HG02943 (cell line): ENCODE measurements at regions not wholly inside any gene's neighbourhood (a gene's known extent, or its start where the extent isn't known, plus 50 kb on each side); places are given as distances from the start of the nearest gene placed in this dataset.

ENCODE experiments used
- ATAC-seq: cut with Tn5 transposase; IDR thresholded peaks from one replicate; pipeline ENCODE4 v1.9.1; 2021; ENCODE audit warnings: mild to moderate bottlenecking, low read depth, moderate library complexity; ENCODE audit not compliant: unreplicated experiment

DNA sequence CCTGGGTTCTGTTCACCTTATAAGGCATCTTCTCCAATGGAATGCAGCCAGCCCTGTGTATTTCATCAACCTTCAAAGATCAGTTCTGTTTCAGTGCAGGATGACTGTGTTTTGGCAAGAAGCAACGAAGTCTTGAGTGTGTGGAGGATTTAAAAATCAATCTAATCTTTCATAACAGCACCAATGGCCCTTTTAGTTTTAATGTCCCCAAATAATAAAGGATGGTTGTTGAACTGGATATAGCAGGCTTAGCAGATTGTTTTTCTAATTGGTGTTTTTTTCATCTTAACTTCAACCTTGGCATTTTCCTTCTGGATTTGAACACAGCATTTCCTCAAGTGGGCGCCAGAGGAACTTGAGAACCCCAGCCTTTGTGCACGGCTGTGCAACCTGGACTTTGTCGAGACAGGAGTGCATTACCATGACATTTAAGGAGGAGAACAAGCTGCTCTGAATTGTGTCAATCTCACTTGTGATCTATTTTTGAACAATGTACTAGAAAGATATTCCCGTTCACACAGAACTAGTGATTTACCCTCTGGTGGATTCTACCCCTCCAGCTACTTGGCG lies 313.3 kb upstream of the AKR1E2 start:
- no peak for ATAC-seq

DNA sequence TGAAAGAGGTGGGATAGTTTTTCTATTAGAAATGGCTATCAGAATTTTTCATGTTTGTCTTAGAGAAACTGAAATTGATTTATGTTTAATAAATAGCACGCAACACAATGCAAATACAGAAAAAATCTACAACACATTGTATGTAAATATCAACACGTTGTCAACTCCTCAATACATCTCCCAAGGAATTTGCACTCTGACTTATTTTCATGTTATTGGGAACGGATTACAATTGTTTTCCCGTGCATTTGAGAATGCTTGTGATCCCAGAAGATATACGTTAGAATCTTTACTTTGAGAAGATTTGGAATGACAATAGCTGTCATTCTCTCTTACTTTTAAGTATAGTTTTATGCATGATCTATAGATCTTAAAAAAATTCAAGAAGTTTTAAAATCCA lies 313.8 kb upstream of the AKR1E2 start:
- ATAC-seq: no peak

DNA sequence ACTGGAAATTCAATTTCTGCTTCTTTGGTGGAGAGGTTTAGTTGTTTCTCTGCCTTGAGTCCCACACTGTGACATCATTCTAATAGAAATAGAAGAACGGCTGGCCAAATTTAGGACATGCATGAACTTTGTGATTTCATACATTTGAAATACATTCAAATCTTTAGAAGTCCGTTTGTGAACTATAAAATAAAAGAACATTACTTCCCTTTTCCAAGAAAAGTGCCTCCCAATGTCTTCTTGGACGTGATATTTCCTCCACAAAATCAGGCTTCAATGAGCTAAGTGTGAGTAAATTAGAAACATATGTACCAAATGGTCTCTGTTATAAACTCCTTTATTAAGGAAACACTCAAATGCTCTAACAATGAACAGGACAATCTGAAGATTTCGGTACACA lies 314.5 kb upstream of the AKR1E2 start:
- no peak for ATAC-seq

DNA sequence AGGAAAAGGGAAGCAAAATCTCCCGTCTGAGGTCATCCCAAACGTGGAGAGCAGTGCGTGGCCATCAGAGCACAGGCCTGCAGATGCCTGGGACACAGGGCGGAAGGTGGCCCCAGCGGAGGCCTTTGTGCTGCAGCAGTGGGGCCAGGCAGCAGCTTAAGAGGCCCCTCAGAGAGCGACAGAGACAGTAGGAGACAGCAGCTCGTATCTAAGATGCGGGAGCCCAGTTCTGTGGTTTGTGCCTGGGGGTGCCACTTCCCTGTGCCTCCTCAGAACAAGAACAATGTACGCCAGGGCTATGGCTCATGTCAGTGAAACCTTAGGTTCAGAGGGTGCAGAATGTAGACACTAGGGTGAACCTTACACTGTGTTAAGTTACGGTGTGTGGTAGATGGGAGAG lies 316.6 kb upstream of the AKR1E2 start:
- no peak for ATAC-seq

DNA sequence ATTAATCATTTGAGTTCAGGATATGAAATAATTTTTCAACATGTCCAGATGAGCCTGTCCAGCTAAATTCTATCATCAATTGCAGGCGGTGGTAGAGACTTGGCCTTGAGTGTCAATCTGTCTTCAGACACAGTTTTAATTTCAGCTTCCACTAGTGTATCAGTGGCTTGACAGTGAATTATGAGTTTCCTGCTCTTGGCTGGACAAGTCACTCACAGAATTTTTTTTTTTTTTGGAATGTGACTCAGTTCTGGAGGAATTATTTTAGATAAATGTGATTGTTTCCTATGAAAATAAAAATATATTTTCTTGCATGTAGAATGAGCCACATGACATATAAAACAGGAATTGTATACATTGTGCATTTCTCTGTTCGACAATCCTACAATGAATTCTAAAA lies 319.9 kb upstream of the AKR1E2 start:
- no peak for ATAC-seq

DNA sequence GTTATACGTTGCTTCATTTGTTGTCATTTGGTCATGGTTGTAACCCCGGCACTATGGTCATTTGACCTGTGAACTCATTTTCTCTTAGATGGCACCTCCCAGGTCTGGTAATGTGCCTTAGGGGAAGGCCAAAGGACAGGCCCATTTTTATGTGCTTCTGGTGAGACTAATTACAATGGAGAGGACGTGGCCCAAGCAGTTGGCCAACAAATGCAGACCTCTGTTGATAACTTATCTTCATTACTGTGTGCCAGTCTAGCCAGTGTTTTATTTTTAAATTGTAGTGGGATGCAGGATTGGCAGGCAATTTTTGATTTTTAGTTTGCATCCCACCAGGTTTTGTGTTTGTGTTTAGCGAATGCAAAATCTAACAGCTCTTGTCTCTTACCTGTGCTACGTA lies 321.5 kb upstream of the AKR1E2 start:
- ATAC-seq: no peak

DNA sequence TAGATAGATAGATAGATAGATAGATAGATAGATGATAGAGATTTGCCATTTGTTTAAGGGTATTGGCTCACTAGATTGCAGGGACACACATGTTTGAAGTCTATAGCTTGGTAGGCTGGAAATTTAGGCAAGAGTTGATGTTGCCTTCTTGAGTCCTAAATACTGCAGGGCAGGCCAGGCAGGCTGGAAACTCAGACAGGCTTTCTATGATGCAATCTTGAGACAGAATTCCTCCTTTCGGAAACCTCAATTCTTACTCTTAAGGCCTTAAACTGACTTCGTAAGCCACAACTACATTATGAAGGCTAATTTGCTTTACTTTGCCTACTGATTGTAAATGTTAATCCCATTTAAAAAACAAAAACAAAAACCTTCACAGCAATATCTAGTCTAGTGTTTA lies 322.9 kb upstream of the AKR1E2 start:
- no peak for ATAC-seq

DNA sequence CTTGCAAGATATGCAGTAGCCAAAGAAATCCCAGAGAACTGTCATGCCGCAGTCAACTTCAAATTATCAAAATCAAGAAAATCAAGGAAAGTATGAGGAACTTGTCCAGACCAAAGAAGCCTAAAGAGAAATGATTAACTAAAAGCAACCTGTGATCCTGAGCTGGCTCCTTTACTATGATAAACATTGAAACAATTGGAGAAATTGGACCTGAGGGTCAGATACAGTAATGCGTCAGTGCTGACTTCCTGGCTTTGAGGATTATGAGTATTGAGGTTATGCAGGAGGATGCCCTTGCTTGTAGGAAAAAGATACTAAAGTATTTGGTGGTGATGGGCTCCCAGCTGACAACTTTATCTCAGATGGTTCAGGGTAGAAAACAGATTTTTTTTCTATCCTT lies 324.7 kb upstream of the AKR1E2 start:
- ATAC-seq: no peak

DNA sequence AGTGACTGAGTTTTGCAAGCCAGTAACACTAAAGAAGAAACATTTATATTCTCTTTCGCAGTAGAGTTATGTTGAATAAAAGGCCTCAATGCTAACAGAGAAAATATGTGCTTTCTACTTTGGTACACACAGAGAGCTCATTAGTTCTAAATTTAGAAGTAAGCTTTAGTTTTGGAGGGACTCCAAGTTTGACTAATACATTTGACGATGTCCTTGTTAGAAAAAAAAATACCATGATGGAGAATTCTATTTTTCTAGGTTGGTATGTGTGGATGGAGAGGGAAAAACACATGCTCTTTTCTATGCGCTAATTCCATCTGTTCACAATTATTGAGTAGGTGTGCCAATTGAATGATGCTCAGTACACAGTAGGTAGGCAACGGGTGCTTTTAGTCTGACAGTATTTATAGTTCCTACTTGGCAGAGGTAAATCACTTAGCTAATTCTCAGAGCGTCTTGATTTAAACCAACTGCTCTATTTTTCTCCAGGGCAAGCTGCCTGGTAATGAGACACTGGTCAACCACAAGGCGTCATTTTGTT lies 327.2 kb upstream of the AKR1E2 start:
- no peak for ATAC-seq

DNA sequence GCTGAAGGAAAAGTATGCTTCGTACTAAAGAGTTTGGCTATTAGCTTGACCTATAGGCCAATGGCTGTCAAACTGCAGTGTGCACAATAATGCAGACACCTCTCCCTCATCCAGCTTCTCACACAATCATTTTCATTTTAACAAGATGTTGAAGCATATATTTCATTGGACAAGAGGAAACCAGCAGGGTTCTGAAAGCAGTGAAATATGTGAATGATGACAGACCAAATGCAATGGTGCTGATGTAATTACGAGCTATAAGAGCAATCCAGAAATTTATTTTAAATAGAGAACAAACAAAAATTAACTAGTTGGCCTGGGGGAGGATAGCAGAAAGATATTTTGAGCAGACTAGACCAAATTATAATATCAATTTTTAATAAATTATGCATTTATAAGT lies 331.5 kb upstream of the AKR1E2 start:
- ATAC-seq: no peak

DNA sequence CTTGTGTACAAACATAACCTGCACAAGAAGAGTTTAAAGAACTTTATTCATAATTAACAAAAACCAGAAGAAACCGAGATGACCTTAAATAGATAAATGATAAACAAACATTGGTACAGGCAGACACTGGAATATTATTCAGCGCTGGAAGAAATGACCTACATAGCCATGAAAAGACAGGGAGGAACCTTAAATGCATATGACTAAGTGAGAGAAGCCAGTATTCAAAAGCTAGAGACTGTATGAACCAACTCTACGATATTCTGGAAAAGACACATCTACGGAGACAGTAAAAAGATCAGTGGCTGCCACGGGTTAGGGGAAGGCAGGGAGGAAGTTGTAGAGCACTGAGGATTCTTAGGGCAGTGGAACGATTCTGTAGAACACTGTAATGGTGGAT lies 333.8 kb upstream of the AKR1E2 start:
- ATAC-seq: no peak

DNA sequence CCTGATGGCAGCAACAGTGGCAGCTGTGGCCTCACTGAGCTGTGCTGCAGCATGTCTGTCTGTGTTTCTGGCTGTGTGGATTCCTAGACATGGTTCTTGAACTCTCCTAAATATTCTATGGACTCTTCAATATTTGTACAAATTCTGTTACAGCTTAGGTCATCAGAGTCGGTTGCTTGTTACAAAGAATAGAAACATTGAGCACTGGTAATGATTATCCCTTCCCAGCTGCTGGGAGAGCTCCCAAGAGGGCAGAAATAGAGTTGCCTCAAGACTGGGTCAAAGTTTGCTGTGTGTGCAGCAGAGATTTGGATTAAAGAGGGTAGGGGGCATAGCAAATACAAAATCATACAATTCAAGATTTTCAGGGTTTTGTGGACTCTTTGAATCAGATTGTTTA lies 337.1 kb upstream of the AKR1E2 start:
- ATAC-seq: no peak

DNA sequence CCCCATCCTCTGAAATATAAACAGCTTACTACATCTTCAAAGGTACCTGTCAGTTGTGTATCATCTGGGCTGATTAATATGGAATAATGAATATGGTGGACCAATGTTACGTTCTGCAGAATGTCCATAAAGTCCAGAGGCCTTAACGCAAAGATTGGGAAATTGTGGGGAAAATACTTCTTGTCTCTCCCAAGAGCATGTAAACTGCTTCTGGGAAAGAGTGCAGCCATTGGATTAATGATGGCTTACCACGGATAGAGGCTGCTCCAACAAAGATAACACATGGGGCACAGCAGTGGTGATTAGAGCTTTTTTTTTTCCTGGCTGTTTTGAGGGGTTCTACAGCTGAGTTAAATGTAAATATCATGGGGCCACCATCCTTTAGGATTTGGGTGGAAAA lies 340.4 kb upstream of the AKR1E2 start:
- ATAC-seq: no peak

DNA sequence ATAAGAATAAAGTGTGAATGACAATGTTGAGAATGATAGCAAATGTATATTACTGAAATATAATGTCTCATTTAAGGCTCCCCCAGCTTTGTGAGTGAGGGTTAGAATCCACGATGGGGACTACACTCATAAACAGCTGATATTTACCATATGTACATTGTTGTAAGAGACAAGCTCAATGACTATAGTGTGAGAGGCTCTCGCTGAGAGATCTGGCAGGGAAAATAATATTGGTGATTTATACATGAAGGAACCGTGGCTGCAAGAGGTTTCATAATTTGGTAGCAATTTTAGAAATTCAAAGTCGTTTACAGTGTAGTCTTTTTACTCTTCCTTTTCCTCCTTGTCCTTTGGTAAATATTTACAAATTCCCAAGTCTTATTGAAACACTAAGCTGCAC lies 342.2 kb upstream of the AKR1E2 start:
- no peak for ATAC-seq

DNA sequence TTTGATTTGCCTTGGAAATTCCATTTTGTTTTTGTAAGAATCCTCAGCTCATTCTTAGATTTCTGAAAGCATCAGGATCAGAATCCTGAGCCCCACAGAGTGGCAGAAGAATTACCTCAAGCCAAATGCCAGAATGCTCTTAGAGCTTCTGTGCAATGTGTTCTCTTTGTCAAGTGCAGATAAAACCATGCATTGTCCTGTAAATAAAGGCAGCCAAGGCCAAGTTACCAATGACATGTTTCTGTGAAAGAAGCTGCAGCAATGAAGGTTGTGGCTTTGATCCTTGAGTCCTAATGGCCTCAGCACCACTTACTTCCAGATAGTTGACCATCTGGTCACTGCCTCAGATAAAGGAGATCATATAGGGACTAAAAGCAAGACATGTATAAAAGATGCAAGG lies 343.3 kb upstream of the AKR1E2 start:
- ATAC-seq: no peak

DNA sequence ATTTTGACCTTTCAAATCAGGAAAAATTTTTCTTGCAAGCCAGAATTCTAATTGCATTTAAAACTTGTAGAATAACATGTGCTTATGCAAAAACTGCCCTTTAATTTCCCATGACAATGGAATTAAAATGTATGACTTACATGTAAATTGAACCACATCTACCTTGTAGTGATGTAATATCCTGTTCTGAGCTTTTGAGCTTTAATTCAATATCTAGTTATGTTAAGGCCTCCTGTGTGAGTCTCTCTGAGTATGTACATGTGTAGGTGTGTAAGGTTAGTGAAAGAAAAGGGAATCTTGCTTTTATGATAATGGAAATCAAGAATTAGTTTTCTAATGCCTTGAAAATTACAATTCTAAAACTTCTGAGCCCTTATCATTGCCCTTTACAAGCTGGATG lies 344.8 kb upstream of the AKR1E2 start:
- no peak for ATAC-seq

DNA sequence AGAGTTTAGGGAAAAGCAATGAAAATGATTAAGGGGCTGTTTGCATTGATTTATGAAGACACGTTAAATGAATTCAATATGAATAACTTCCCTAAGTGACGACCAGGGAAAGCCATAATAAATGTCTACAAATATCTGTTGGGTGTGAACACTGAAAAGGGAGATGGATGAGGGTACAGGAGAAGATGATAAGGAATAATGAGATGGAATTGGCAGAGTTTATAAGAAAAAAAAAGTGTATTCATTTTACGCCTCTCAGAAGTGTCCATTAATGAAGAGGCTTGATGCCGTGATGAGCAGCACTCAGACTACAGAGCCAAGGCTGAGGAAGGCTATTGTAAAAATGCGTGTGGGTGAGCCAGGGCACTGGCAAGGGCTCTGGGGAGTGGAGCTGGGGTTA lies 346.7 kb upstream of the AKR1E2 start:
- no peak for ATAC-seq

DNA sequence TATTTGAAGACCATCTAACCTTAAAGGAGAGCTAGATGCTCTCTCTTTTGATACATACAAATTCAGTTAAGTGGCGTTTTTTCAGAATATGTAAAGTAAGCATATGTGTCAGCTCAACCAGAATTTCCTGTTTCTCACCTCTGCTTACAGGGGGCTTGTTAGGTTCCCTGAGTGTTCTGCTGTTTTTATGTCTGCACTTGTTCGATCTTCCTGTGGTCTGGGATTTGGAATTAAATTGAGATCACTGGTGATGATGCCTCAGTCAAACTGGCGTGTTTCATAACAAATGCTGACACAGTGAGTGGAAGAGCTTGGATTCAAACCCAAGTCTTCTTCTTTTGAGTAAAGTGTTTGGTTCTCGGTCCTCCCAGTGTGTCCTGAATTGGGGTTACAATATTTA lies 348.3 kb upstream of the AKR1E2 start:
- no peak for ATAC-seq

DNA sequence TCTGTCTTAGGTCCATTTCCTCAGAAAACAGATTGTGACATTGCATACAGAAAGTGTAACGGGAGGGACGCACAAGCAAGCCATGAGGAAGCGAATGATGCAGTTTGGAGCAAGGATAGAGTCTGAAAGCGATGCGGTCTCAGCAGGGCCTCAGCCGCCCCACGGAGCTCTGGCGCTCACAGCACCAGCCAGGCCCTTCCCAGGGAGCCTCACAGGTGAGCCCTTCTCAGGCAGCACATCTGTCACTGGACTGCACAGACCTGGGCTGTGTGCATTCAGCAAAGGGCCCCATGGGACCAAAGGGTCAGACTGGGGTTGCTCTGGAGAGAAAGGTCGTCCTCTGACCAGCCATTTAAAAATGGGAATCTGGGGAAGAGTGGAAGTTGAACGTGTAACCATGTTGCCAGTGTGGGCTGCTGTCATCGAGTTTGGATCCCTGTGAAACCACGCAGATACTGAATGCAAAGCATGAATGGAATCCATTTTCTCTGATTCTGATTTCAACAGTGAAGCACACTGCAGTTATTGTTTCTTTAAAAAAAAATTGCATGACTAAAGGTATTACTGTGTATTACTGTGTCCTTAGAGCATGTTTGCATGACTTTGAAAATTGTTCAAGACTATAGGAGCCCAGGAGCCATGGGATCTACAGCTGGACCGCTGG lies 350.0 kb upstream of the AKR1E2 start:
- no peak for ATAC-seq

DNA sequence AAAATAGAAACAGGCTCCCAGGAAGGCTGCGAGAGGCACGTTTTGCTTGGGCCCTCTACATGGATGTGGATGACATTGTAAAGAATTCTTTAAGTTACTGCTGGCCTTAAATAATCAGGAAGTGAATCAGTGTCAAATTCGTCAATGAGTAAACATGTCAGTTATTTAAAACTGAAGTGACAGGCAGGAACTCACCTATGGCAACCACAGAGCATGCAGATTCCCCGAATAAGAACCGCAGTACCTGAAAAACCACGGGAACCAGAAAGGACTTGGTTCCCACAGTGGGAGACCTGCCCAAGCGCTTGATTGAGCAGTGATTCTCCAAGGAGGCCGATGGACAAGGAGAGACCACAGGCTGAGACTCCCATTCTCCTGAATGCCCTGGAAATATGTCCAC lies 351.2 kb upstream of the AKR1E2 start:
- ATAC-seq: no peak

DNA sequence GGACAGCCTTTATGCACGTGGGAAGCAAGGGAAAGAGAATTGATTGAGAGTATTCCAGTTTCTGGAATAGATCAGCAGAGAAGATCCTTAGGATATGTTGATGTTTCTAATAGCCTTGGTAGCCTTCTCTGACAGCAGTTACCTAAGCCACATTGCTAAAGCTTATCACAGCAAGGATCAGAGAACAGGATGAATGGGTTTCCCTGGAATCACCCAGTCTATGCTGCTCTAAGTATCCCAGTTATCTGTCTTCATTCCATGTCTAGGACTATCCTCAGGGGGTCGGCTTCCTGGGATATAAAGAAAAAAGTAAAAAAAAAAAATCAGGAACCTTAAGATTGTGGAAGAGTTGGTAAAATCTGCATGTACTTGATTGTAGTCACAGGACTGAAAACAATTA lies 352.0 kb upstream of the AKR1E2 start:
- no peak for ATAC-seq

DNA sequence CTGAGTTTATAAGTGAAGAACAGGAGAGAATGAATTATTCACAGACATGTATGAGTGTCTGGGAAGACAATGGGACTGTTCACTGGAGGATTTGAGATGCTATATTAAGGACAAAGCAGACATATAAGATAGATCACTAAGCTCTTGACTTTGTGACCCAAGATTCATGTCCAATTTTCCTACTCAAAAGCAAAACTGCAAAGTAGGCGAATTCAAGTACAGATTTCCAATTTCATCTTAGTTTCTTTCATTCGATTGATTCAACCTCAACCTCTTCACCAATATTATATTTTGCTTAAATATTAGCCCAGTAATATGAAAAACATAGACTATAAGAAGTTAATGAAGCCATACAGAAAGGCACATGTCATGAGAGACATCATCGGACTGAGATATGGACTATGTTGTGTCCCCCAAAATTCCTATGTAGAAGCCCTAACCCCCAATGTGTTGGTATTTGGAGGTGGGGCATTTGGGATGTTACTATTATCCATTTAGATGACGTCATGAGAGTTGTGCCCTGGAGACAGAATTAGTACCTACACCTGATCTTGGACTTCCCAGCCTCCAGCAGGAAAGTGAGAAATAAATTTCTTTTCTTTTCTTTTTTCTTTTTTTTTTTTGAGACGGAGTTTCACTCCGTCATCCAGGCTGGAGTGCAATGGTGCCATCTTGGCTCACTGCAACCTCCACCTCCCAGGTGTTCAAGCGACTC lies 353.7 kb upstream of the AKR1E2 start:
- ATAC-seq: no peak
